ENCODE measurements at regions not wholly inside any gene's neighbourhood (a gene's known extent, or its start where the extent isn't known, plus 50 kb on each side); places are given as distances from the start of the nearest gene placed in this dataset.

- H4K91ac ChIP-seq (ENCODE audit: insufficient read depth, low read depth, low read length), result no peak overlapping the region
- H3K9me3 ChIP-seq (ENCODE audit: control insufficient read depth, insufficient read depth, low read length), result no peaks in the 10 kb centered on the region; the same call in 1 of the 2 replicates
- intact Hi-C loops (cut with micrococcal nuclease), result no loop called here
- dilution Hi-C loops (cut with HindIII; ENCODE audit: low sequenced_read_pairs, unreplicated experiment), result no loop called here
- H3K4me1 ChIP-seq (ENCODE audit: control insufficient read depth, insufficient read depth, low read length), result no peaks in the 10 kb centered on the region
- no peak overlapping the region for H3K18ac ChIP-seq (ENCODE audit: low read depth, low read length)
- no peak for ATAC-seq (ENCODE audit: low read depth)
- H3K56ac ChIP-seq (ENCODE audit: extremely low read depth, insufficient read depth, low read length), result no peak overlapping the region
- no peak overlapping the region for H3K9ac ChIP-seq (ENCODE audit: low read depth, low read length)
- no peak overlapping the region for H2AK9ac ChIP-seq (replicated peaks; ENCODE audit: low read depth, low read length, poor library complexity)
- no peaks in the 10 kb centered on the region for H3K9me1 ChIP-seq (ENCODE audit: insufficient read depth, low read length)
- H3K14ac ChIP-seq (replicated peaks; ENCODE audit: low read depth, low read length), result no peak overlapping the region
- POLR2A ChIA-PET (ENCODE audit: unreplicated experiment), result no interaction called here
- 100% methylated on average over 1 of the region's 3 CpGs; no CpG with 5 or more reads in 1 of the 2 experiments for WGBS, 2 experiments (ENCODE audit: extremely low coverage in 2 of 2, insufficient read length in 1 of 2)
- H3K79me1 ChIP-seq (ENCODE audit: low read depth in 1 of 2, low read length in 2 of 2), result no peaks in the 10 kb centered on the region
- H4K8ac ChIP-seq (ENCODE audit: low read depth in 2 of 2, low read length in 2 of 2), result no peak overlapping the region
- no peak overlapping the region for H2AFZ ChIP-seq (replicated peaks; ENCODE audit: low read length, poor library complexity)
- no peak overlapping the region for H3K27ac ChIP-seq (ENCODE audit: insufficient read depth, low read length)
- TF ChIP-seq MAFK (IDR thresholded peaks at IDR 0.05; ENCODE audit: low read depth, low read length) (0 out of 2 replicates have a peak, but pooled peaks have one; percentile 3), RAD21 (IDR thresholded peaks at IDR 0.05; ENCODE audit: low read length) (no peak)
- in situ Hi-C loops (cut with MboI; ENCODE audit: low sequenced_read_pairs), result no loop called here
- H2BK15ac ChIP-seq (ENCODE audit: low read depth, low read length), result no peak overlapping the region
- no peak overlapping the region for H2BK5ac ChIP-seq (ENCODE audit: low read depth, low read length, poor library complexity, severe bottlenecking)
- no peak overlapping the region for H2BK120ac ChIP-seq (ENCODE audit: low read depth, low read length)
- no peaks in the 10 kb centered on the region for H4K20me1 ChIP-seq (ENCODE audit: insufficient read depth, low read length)
- CTCF ChIA-PET, result no interaction called here
- H3K36me3 ChIP-seq (ENCODE audit: control insufficient read depth, insufficient read depth, low read length), result no peaks in the 10 kb centered on the region
- no peak overlapping the region for H2AK5ac ChIP-seq (ENCODE audit: low read depth, low read length)
- H2BK20ac ChIP-seq (ENCODE audit: low read depth, low read length), result no peak overlapping the region
- no peak overlapping the region for H4K5ac ChIP-seq (ENCODE audit: low read depth, low read length)
- no peak overlapping the region for H3K4ac ChIP-seq (ENCODE audit: low read depth, low read length)
- H3K23ac ChIP-seq (ENCODE audit: low read depth, low read length), result no peak overlapping the region
- H3K4me3 ChIP-seq (ENCODE audit: insufficient read depth, low read depth, low read length), result no peak overlapping the region
- H3K27me3 ChIP-seq (ENCODE audit: control insufficient read depth, insufficient read depth, low read length), result no peaks in the 10 kb centered on the region
- no TSS peak for BruUV-seq (replicated peaks)
- no peak for DNase-seq
- no peak overlapping the region for H3K4me2 ChIP-seq (ENCODE audit: low read depth, low read length)
Measured at GRCh38 chr6:147667082-147667481, 158.6 kb downstream of the SAMD5 start.

Measured in IMR-90 (cell line).